DND-41 (cell line): ENCODE measurements at regions not wholly inside any gene's neighbourhood (a gene's known extent, or its start where the extent isn't known, plus 50 kb on each side); places are given as distances from the start of the nearest gene placed in this dataset.

Experiments
- EZH2 ChIP-seq: IDR thresholded peaks from 3 replicates; pipeline ENCODE4 v1.6.1; 2012; ENCODE audit warnings: borderline replicate concordance, low read depth, mild to moderate bottlenecking, moderate library complexity, low read length, inconsistent platforms; ENCODE audit not compliant: severe bottlenecking
- TF ChIP-seq, protein P1 (sequence below): IDR thresholded peaks from 2 replicates; pipeline ENCODE4 v1.5.1; 2012; ENCODE audit warnings: borderline replicate concordance, low read length, moderate library complexity, mild to moderate bottlenecking; ENCODE audit not compliant: poor library complexity, severe bottlenecking; ENCODE audit errors: extremely low read depth

DNA sequence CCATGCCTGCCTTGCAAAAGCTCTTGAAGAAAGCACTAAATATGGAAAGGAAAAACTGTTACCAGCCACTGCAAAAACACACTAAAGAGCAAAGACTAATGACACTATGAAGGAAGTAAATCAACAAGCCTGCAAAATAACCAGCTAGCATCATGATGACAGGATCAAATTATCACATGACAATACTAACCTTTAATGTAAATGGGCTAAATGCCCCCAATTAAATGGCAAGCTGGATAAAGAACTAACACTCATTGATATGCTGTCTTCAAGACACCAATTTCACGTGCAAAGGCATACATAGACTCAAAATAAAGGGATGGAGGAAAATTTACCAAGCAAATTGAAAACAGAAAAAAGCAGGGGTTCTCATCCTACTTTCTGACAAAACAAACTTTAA, 231.8 kb upstream of the RGMB start:
- TF ChIP-seq, protein P1, sequence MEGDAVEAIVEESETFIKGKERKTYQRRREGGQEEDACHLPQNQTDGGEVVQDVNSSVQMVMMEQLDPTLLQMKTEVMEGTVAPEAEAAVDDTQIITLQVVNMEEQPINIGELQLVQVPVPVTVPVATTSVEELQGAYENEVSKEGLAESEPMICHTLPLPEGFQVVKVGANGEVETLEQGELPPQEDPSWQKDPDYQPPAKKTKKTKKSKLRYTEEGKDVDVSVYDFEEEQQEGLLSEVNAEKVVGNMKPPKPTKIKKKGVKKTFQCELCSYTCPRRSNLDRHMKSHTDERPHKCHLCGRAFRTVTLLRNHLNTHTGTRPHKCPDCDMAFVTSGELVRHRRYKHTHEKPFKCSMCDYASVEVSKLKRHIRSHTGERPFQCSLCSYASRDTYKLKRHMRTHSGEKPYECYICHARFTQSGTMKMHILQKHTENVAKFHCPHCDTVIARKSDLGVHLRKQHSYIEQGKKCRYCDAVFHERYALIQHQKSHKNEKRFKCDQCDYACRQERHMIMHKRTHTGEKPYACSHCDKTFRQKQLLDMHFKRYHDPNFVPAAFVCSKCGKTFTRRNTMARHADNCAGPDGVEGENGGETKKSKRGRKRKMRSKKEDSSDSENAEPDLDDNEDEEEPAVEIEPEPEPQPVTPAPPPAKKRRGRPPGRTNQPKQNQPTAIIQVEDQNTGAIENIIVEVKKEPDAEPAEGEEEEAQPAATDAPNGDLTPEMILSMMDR = no peak
- TF ChIP-seq EZH2 = no peak
